ENCODE measurements at regions not wholly inside any gene's neighbourhood (a gene's known extent, or its start where the extent isn't known, plus 50 kb on each side); places are given as distances from the start of the nearest gene placed in this dataset.

- TF ChIP-seq CTCF (IDR thresholded peaks at IDR 0.05) (no peak), EZH2 (IDR thresholded peaks at IDR 0.05) (no peak), EZH2phosphoT487 (IDR thresholded peaks at IDR 0.05) (no peak)
These were observed 338.9 kb upstream of the PRMT6 start for GRCh38 chr1:106717591-106717990.
